GM12878 (cell line): ENCODE measurements at regions not wholly inside any gene's neighbourhood (a gene's known extent, or its start where the extent isn't known, plus 50 kb on each side); places are given as distances from the start of the nearest gene placed in this dataset.

Experiments
- CEBPB ChIP-seq, 2 experiments: fragments of 150-350 bp in 1 of 2; IDR thresholded peaks; 2 replicates each; pipeline ENCODE4 v1.6.1; 2012 to 2014; ENCODE audit warnings: low read depth in 2 of 2, low read length in 2 of 2, borderline replicate concordance in 1 of 2, inconsistent platforms in 1 of 2
- EP300 ChIP-seq, 2 experiments: fragments of 150-350 bp in 1 of 2; IDR thresholded peaks; 2 replicates each; pipeline ENCODE4 v1.6.1; 2011 to 2012; ENCODE audit warnings: low read depth in 2 of 2, low read length in 2 of 2, borderline replicate concordance in 1 of 2, improper control_type of control experiment in 1 of 2, inconsistent platforms in 1 of 2; ENCODE audit not compliant: control insufficient read depth in 1 of 2
- ETV6 ChIP-seq, 2 experiments: fragments of 450-650 bp in 1 of 2; IDR thresholded peaks in 1 of 2; conservative IDR thresholded peaks in 1 of 2; 2 replicates each; pipeline ENCODE4 v1.6.1; 2014; ENCODE audit warnings: antibody characterized with exemption in 1 of 2, borderline replicate concordance in 1 of 2, low read depth in 1 of 2, mild to moderate bottlenecking in 1 of 2, moderate library complexity in 1 of 2
- JUND ChIP-seq: IDR thresholded peaks from 2 replicates; pipeline ENCODE4 v1.6.1; 2012; ENCODE audit warnings: low read depth, mild to moderate bottlenecking, low read length, improper control_type of control experiment, moderate library complexity
- NRF1 ChIP-seq: conservative IDR thresholded peaks from 2 replicates; pipeline ENCODE4 v1.6.1; 2011; ENCODE audit warnings: mild to moderate bottlenecking, low read depth, low read length, improper control_type of control experiment
- POLR2AphosphoS5 ChIP-seq: IDR thresholded peaks from 2 replicates; pipeline ENCODE4 v1.6.1; 2011; ENCODE audit warnings: mild to moderate bottlenecking, low read length, inconsistent platforms
- RELA ChIP-seq: fragments of 450-650 bp; IDR thresholded peaks from 2 replicates; pipeline ENCODE4 v1.8.0; 2014; ENCODE audit warnings: borderline replicate concordance; ENCODE audit not compliant: partially characterized antibody
- TARDBP ChIP-seq: IDR thresholded peaks from 2 replicates; pipeline ENCODE4 v1.6.1; 2016; ENCODE audit warnings: borderline replicate concordance
- YY1 ChIP-seq: IDR thresholded peaks from 2 replicates; pipeline ENCODE4 v1.6.1; 2011; ENCODE audit warnings: low read depth, mild to moderate bottlenecking, low read length
- ZNF274 ChIP-seq: IDR thresholded peaks from one replicate; pipeline ENCODE4 v1.8.0; 2011; ENCODE audit not compliant: insufficient read length, insufficient read depth
- TF ChIP-seq, protein P1 (sequence below): IDR thresholded peaks from 2 replicates; pipeline ENCODE4 v1.6.1; 2011; ENCODE audit warnings: borderline replicate concordance, low read depth, mild to moderate bottlenecking, moderate library complexity, low read length; ENCODE audit not compliant: insufficient read depth, poor library complexity, severe bottlenecking
- TF ChIP-seq, protein P2 (sequence below), 3 experiments: IDR thresholded peaks in 2 of 3; conservative IDR thresholded peaks in 1 of 3; 2 replicates each; pipeline ENCODE4 v1.5.1; 2011; ENCODE audit warnings: low read depth in 3 of 3, low read length in 3 of 3, mild to moderate bottlenecking in 3 of 3, control low read depth in 2 of 3, moderate library complexity in 2 of 3, inconsistent platforms in 1 of 3, mixed read lengths in 1 of 3; ENCODE audit not compliant: control insufficient read depth in 2 of 3, insufficient read depth in 1 of 3; ENCODE audit errors: extremely low read depth in 1 of 3
- TF ChIP-seq, protein P3 (sequence below): IDR thresholded peaks from 2 replicates; pipeline ENCODE4 v1.6.1; 2011; ENCODE audit warnings: low read depth, low read length, improper control_type of control experiment, borderline replicate concordance

- TF ChIP-seq RELA = no peak
- TF ChIP-seq JUND = no peak
- no peak for TF ChIP-seq ZNF274
- no peak for TF ChIP-seq POLR2AphosphoS5
- TF ChIP-seq, protein P1, sequence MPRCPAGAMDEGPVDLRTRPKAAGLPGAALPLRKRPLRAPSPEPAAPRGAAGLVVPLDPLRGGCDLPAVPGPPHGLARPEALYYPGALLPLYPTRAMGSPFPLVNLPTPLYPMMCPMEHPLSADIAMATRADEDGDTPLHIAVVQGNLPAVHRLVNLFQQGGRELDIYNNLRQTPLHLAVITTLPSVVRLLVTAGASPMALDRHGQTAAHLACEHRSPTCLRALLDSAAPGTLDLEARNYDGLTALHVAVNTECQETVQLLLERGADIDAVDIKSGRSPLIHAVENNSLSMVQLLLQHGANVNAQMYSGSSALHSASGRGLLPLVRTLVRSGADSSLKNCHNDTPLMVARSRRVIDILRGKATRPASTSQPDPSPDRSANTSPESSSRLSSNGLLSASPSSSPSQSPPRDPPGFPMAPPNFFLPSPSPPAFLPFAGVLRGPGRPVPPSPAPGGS = no peak
- TF ChIP-seq, protein P2, sequence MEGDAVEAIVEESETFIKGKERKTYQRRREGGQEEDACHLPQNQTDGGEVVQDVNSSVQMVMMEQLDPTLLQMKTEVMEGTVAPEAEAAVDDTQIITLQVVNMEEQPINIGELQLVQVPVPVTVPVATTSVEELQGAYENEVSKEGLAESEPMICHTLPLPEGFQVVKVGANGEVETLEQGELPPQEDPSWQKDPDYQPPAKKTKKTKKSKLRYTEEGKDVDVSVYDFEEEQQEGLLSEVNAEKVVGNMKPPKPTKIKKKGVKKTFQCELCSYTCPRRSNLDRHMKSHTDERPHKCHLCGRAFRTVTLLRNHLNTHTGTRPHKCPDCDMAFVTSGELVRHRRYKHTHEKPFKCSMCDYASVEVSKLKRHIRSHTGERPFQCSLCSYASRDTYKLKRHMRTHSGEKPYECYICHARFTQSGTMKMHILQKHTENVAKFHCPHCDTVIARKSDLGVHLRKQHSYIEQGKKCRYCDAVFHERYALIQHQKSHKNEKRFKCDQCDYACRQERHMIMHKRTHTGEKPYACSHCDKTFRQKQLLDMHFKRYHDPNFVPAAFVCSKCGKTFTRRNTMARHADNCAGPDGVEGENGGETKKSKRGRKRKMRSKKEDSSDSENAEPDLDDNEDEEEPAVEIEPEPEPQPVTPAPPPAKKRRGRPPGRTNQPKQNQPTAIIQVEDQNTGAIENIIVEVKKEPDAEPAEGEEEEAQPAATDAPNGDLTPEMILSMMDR (IDR thresholded peaks at IDR 0.05 in 2 of 3, conservative IDR thresholded peaks at IDR 0.05 in 1 of 3; ENCODE audit: control insufficient read depth in 2 of 3, extremely low read depth in 1 of 3, insufficient read depth in 1 of 3, low read depth in 3 of 3, low read length in 3 of 3) = no peak
- no peak for TF ChIP-seq CEBPB (IDR thresholded peaks at IDR 0.05; ENCODE audit: borderline replicate concordance in 1 of 2, low read depth in 2 of 2, low read length in 2 of 2)
- no peak for TF ChIP-seq NRF1
- TF ChIP-seq EP300 (IDR thresholded peaks at IDR 0.05; ENCODE audit: borderline replicate concordance in 1 of 2, control insufficient read depth in 1 of 2, low read depth in 2 of 2, low read length in 2 of 2) = no peak
- no peak for TF ChIP-seq ETV6 (conservative IDR thresholded peaks at IDR 0.05 in 1 of 2, IDR thresholded peaks at IDR 0.05 in 1 of 2; ENCODE audit: borderline replicate concordance in 1 of 2, low read depth in 1 of 2)
- TF ChIP-seq YY1 = no peak
- TF ChIP-seq, protein P3, sequence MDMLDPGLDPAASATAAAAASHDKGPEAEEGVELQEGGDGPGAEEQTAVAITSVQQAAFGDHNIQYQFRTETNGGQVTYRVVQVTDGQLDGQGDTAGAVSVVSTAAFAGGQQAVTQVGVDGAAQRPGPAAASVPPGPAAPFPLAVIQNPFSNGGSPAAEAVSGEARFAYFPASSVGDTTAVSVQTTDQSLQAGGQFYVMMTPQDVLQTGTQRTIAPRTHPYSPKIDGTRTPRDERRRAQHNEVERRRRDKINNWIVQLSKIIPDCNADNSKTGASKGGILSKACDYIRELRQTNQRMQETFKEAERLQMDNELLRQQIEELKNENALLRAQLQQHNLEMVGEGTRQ = no peak
- TF ChIP-seq TARDBP = no peak
Observed at GRCh38 chr1:38481871-38482826, 377.4 kb downstream of the RRAGC start.
